OCI-LY1 (cell line): ENCODE measurements at regions not wholly inside any gene's neighbourhood (a gene's known extent, or its start where the extent isn't known, plus 50 kb on each side); places are given as distances from the start of the nearest gene placed in this dataset.

Source experiments
- CTCF ChIP-seq: fragments of 200-600 bp; sonication (generic), shearing (Covaris generic); IDR thresholded peaks from 2 replicates; pipeline ENCODE4 v1.5.1; 2017; ENCODE audit warnings: mild to moderate bottlenecking, antibody characterized with exemption, low read length, moderate library complexity, mixed read lengths
- EZH2 ChIP-seq: fragments of 200-600 bp; sonication (generic), shearing (Covaris generic); IDR thresholded peaks from 2 replicates; pipeline ENCODE4 v1.8.0; 2017; ENCODE audit warnings: borderline replicate concordance, mixed run types, mild to moderate bottlenecking, antibody characterized with exemption, low read length, moderate library complexity, mixed read lengths

DNA sequence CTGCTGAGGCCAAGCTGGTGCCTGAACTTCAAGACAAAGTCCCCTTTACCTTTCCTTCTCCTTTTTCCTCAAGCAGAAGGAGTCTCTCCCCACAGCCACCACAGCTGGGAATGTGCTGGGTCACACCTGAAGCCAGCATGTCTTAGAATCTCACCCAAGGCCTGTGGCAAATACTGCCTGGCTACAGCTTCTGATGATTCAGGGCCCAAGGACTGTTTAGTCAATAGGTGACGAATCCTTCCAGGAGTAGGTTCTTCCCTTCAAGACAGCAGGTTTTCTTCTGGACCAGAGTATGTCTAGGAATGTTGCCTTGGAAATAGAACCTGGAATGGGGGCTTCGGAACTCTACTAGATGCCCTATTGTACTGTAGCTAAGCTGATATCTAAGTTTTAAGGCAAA, 374.6 kb downstream of the KIF20B start:
- no peak for TF ChIP-seq CTCF
- TF ChIP-seq EZH2, result no peak
